Sigmoid colon (tissue), 6 donors: ENCODE measurements at regions not wholly inside any gene's neighbourhood (a gene's known extent, or its start where the extent isn't known, plus 50 kb on each side); places are given as distances from the start of the nearest gene placed in this dataset.

ENCODE experiments used
- DNase-seq: peaks from one replicate; pipeline ENCODE4 v3.0.0-alpha.2; 2019
- H3K27ac ChIP-seq, 4 donors: fragments of 200-600 bp; sonication (generic); one replicate each; pipeline ENCODE4 v1.5.1; 2016 to 2019; ENCODE audit warnings: mild to moderate bottlenecking in 1 of 4
- H3K27me3 ChIP-seq, 3 donors: fragments of 200-600 bp; sonication (generic); one replicate each; pipeline ENCODE4 v1.5.1; 2019; ENCODE audit warnings: mild to moderate bottlenecking in 1 of 3
- H3K36me3 ChIP-seq, 4 donors: fragments of 200-600 bp; sonication (generic); one replicate each; pipeline ENCODE4 v1.5.1; 2016 to 2019
- H3K4me1 ChIP-seq, 4 donors: fragments of 200-600 bp; sonication (generic); one replicate each; pipeline ENCODE4 v1.5.1; 2017 to 2019
- H3K4me3 ChIP-seq, 4 donors: fragments of 200-600 bp; sonication (generic); one replicate each; pipeline ENCODE4 v1.5.1; 2017 to 2019; ENCODE audit warnings: mild to moderate bottlenecking in 2 of 4, moderate library complexity in 1 of 4
- H3K9me3 ChIP-seq, 4 donors: fragments of 200-600 bp in 3 of 4; sonication (generic) in 3 of 4; one replicate each; pipeline versions ENCODE4 v1.5.1 to v1.6.1; 2013 to 2019
- EP300 ChIP-seq, 4 donors: sonication (generic); formaldehyde crosslinking; IDR thresholded peaks; one replicate each; pipeline ENCODE4 v1.6.1; 2017; ENCODE audit warnings: antibody characterized with exemption in 4 of 4
- POLR2A ChIP-seq, 2 donors: fragments of 450-650 bp; IDR thresholded peaks; one replicate each; pipeline ENCODE4 v1.6.1; 2016; ENCODE audit warnings: antibody characterized with exemption in 2 of 2, mild to moderate bottlenecking in 2 of 2, moderate library complexity in 2 of 2
- POLR2AphosphoS5 ChIP-seq, 4 donors: sonication (generic); formaldehyde crosslinking; IDR thresholded peaks; one replicate each; pipeline ENCODE4 v1.6.1; 2017; ENCODE audit warnings: antibody characterized with exemption in 4 of 4
- WGBS, 2 donors: extraction: QIAGEN DNeasy Blood & Tissue Kit; methylation state at CpG; one replicate each; pipeline ENCODE4 v1.1.7; 2013; 5-methylcytosine and 5-hydroxymethylcytosine counted together
- intact Hi-C: fragments of 100-400 bp; cut with DNase I; formaldehyde crosslinking; loops from one replicate; pipeline ENCODE4 v1.15.1; 2023
- TF ChIP-seq, protein P1 (sequence below), 4 experiments: fragments of 450-650 bp in 3 of 4; fragments of 200-600 bp in 1 of 4; IDR thresholded peaks; one replicate each; pipeline ENCODE4 v1.5.1; 2016 to 2019; ENCODE audit warnings: antibody characterized with exemption in 4 of 4, mild to moderate bottlenecking in 3 of 4, moderate library complexity in 2 of 4
- donor health status: healthy with polysubstance abuse.
- donor health status: healthy.

DNA sequence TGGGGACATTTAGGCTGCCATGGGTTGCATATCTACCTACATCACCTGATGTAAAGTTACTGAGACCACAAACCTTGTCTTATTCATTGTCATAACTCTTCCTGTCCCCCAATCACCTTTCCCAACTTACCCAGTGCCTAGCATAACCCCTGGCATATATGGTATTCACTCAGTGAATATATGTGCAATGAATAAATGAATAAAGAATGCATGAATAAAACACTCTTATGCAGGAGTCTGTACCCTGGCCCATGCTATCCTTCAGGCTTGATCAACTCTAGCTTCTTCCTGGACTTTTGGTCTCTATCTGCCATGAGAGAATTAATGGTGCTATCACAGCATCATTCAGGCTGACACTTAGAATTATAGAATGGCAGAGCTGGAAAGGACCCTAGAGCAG lies 285.2 kb downstream of the SMARCA2 start:
- no peak overlapping the region for H3K27ac ChIP-seq
- TF ChIP-seq EP300 (IDR thresholded peaks at IDR 0.05): no peak
- TF ChIP-seq POLR2A (IDR thresholded peaks at IDR 0.05): no peak
- no peak for TF ChIP-seq POLR2AphosphoS5 (IDR thresholded peaks at IDR 0.05)
- TF ChIP-seq, protein P1, sequence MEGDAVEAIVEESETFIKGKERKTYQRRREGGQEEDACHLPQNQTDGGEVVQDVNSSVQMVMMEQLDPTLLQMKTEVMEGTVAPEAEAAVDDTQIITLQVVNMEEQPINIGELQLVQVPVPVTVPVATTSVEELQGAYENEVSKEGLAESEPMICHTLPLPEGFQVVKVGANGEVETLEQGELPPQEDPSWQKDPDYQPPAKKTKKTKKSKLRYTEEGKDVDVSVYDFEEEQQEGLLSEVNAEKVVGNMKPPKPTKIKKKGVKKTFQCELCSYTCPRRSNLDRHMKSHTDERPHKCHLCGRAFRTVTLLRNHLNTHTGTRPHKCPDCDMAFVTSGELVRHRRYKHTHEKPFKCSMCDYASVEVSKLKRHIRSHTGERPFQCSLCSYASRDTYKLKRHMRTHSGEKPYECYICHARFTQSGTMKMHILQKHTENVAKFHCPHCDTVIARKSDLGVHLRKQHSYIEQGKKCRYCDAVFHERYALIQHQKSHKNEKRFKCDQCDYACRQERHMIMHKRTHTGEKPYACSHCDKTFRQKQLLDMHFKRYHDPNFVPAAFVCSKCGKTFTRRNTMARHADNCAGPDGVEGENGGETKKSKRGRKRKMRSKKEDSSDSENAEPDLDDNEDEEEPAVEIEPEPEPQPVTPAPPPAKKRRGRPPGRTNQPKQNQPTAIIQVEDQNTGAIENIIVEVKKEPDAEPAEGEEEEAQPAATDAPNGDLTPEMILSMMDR (IDR thresholded peaks at IDR 0.05): no peak
- DNase-seq: no peak
- no peaks in the 10 kb centered on the region for H3K36me3 ChIP-seq
- H3K27me3 ChIP-seq: no peaks in the 10 kb centered on the region
- H3K4me1 ChIP-seq: no peaks in the 10 kb centered on the region
- H3K9me3 ChIP-seq: no peaks in the 10 kb centered on the region
- H3K4me3 ChIP-seq: no peak overlapping the region
- intact Hi-C loops: no loop called here

DNA sequence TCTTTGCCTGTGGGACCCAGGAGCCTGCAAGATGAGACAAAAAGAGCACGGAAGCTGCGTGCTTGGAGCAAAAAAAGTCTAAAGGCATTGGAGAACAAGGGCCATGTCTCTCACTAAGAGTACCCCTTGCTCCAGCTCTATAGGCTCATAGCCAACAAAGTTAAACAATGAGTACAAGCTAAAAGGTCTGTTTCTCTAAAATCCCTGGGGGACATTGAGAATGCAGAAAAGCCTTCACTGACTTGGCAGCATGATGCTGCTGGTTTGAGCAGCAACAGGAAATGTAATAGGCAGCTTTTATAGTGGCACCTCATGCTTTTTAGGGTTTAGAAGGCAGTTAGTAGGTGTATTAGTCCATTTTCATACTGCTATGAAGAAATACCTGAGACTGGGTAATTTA lies 287.5 kb downstream of the SMARCA2 start:
- DNase-seq: no peak
- H3K36me3 ChIP-seq: no peaks in the 10 kb centered on the region
- H3K9me3 ChIP-seq: no peaks in the 10 kb centered on the region
- intact Hi-C loops: no loop called here
- H3K27ac ChIP-seq: no peak overlapping the region
- no peaks in the 10 kb centered on the region for H3K27me3 ChIP-seq
- 93 to 96% methylated on average over 2 of the region's 2 CpGs for WGBS, 2 donors
- TF ChIP-seq POLR2A (IDR thresholded peaks at IDR 0.05) (no peak), EP300 (IDR thresholded peaks at IDR 0.05) (no peak), POLR2AphosphoS5 (IDR thresholded peaks at IDR 0.05) (no peak)
- TF ChIP-seq, protein P1 (IDR thresholded peaks at IDR 0.05): no peak
- H3K4me3 ChIP-seq: no peak overlapping the region
- no peaks in the 10 kb centered on the region for H3K4me1 ChIP-seq

DNA sequence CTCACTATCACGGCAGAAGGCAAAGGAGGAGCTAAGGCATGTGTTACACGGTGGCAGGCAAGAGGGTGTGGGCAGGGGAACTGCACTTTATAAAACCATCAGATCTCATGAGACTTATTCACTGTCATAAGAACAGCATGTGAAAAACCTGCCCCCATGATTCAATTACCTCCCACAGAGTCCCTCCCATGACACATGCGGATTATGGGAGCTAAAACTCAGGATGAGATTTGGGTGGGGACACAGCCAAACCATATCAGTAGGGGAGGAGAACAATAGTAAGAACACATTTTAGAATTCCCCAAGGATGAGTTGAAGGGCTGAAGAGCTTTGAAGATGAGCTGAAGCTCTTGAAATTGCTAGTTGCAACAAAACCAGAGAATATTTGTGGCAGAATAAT lies 287.9 kb downstream of the SMARCA2 start:
- H3K4me3 ChIP-seq: no peak overlapping the region
- H3K36me3 ChIP-seq: no peaks in the 10 kb centered on the region
- 93 to 97% methylated on average over 3 of the region's 3 CpGs for WGBS, 2 donors
- DNase-seq: no peak
- no peak for TF ChIP-seq EP300 (IDR thresholded peaks at IDR 0.05)
- no peak overlapping the region for H3K27ac ChIP-seq
- intact Hi-C loops: no loop called here
- H3K9me3 ChIP-seq: no peaks in the 10 kb centered on the region
- H3K27me3 ChIP-seq: no peaks in the 10 kb centered on the region
- H3K4me1 ChIP-seq: no peaks in the 10 kb centered on the region

DNA sequence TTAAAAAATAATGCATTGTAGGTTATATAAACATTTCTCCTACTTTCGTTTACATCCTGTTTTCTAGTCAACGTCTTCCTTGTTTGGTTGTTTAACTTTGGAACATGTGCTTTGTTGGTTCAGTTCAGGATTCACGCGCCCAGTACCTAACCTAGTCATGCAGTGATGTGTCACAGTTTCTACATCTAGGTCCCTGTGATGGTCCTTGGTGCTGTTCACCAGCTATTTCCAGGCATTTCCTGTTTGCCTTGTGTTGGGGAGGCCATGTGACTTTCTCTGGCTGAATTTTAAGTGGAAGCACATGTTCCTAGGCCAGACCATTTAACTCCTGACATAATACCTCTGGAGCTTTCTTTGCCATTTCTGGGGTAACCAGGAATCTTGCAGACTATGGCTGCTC lies 292.3 kb downstream of the SMARCA2 start:
- H3K27ac ChIP-seq: no peak overlapping the region
- DNase-seq: no peak
- intact Hi-C loops: no loop called here
- H3K36me3 ChIP-seq: no peaks in the 10 kb centered on the region
- WGBS, 2 donors: 63 to 86% methylated on average over 4 of the region's 4 CpGs
- no peaks in the 10 kb centered on the region for H3K4me1 ChIP-seq
- no peak overlapping the region for H3K4me3 ChIP-seq
- TF ChIP-seq POLR2A (IDR thresholded peaks at IDR 0.05): no peak
- no peak for TF ChIP-seq EP300 (IDR thresholded peaks at IDR 0.05)
- TF ChIP-seq, protein P1 (IDR thresholded peaks at IDR 0.05): no peak
- TF ChIP-seq POLR2AphosphoS5 (IDR thresholded peaks at IDR 0.05): no peak
- H3K27me3 ChIP-seq: no peaks in the 10 kb centered on the region
- H3K9me3 ChIP-seq: peaks cover 0 to 7% (median 5%) of the 10 kb centered on the region in 4 donors

DNA sequence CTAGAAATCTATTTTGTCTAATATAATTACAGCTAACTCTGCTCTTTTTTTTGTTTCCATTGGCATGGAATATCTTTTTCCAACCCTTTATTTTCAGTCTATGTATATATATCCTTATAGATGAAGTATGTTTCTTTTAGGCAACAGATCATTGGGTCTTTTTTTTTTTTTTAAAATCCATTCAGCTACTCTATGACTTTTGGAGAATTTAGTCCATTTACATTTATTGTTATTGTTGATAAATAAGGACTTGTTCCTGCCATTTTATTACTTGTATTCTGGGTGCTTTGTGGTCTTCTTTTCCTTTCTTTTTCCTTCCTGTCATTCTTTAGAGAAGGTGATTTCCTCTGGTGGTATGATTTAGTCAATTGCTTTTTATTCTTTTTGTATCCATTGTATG lies 296.8 kb downstream of the SMARCA2 start:
- Histone ChIP-seq H3K4me1 (no peaks in the 10 kb centered on the region), H3K27ac (no peak overlapping the region), H3K27me3 (no peaks in the 10 kb centered on the region), H3K36me3 (no peaks in the 10 kb centered on the region), H3K9me3 (peaks cover 8 to 15% (median 11%) of the 10 kb centered on the region in 4 donors), H3K4me3 (no peak overlapping the region)
- no peak for DNase-seq
- intact Hi-C loops: no loop called here
- TF ChIP-seq EP300 (IDR thresholded peaks at IDR 0.05) (no peak), POLR2A (IDR thresholded peaks at IDR 0.05) (no peak), POLR2AphosphoS5 (IDR thresholded peaks at IDR 0.05) (no peak)
- TF ChIP-seq, protein P1 (IDR thresholded peaks at IDR 0.05): no peak
